ENCODE measurements at regions not wholly inside any gene's neighbourhood (a gene's known extent, or its start where the extent isn't known, plus 50 kb on each side); places are given as distances from the start of the nearest gene placed in this dataset.

DNA sequence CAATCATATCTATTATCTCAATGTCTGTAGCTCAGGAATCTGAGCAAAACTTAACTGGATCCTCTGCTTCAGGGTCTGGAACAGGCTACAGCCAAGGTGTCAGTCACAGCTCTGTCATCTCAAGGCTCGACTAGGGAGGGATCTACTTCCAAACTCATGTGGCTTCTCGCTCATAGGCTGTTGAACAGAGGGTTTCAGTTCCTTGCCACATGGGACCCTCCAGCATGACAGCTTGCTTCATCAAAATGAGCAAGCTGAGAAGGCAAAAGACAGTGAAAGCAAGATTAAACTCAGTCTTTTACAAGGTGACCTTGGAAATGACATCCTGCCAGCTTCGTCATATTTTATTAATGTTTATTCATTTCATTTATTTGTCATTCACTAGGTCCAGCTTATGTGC, 111.7 kb downstream of the GADD45G start:
- TF ChIP-seq TCF12 (IDR thresholded peaks at IDR 0.05; ENCODE audit: low read depth), result no peak
- TF ChIP-seq TAF1 (IDR thresholded peaks at IDR 0.05; ENCODE audit: low read depth), result no peak
- no peak for TF ChIP-seq NFIC (IDR thresholded peaks at IDR 0.05)
- TF ChIP-seq, protein P1, sequence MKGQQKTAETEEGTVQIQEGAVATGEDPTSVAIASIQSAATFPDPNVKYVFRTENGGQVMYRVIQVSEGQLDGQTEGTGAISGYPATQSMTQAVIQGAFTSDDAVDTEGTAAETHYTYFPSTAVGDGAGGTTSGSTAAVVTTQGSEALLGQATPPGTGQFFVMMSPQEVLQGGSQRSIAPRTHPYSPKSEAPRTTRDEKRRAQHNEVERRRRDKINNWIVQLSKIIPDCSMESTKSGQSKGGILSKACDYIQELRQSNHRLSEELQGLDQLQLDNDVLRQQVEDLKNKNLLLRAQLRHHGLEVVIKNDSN (IDR thresholded peaks at IDR 0.05), result no peak
- TF ChIP-seq, protein P2, sequence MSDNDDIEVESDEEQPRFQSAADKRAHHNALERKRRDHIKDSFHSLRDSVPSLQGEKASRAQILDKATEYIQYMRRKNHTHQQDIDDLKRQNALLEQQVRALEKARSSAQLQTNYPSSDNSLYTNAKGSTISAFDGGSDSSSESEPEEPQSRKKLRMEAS (IDR thresholded peaks at IDR 0.05), result no peak
- no peak for TF ChIP-seq EP300 (IDR thresholded peaks at IDR 0.05; ENCODE audit: borderline replicate concordance)
- TF ChIP-seq EGR1 (IDR thresholded peaks at IDR 0.05), result no peak
- no peak for TF ChIP-seq TEAD4 (IDR thresholded peaks at IDR 0.05)
- TF ChIP-seq, protein P3, sequence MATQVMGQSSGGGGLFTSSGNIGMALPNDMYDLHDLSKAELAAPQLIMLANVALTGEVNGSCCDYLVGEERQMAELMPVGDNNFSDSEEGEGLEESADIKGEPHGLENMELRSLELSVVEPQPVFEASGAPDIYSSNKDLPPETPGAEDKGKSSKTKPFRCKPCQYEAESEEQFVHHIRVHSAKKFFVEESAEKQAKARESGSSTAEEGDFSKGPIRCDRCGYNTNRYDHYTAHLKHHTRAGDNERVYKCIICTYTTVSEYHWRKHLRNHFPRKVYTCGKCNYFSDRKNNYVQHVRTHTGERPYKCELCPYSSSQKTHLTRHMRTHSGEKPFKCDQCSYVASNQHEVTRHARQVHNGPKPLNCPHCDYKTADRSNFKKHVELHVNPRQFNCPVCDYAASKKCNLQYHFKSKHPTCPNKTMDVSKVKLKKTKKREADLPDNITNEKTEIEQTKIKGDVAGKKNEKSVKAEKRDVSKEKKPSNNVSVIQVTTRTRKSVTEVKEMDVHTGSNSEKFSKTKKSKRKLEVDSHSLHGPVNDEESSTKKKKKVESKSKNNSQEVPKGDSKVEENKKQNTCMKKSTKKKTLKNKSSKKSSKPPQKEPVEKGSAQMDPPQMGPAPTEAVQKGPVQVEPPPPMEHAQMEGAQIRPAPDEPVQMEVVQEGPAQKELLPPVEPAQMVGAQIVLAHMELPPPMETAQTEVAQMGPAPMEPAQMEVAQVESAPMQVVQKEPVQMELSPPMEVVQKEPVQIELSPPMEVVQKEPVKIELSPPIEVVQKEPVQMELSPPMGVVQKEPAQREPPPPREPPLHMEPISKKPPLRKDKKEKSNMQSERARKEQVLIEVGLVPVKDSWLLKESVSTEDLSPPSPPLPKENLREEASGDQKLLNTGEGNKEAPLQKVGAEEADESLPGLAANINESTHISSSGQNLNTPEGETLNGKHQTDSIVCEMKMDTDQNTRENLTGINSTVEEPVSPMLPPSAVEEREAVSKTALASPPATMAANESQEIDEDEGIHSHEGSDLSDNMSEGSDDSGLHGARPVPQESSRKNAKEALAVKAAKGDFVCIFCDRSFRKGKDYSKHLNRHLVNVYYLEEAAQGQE (IDR thresholded peaks at IDR 0.05; ENCODE audit: low read depth), result no peak
- no peak for TF ChIP-seq CEBPB (IDR thresholded peaks at IDR 0.05)
- TF ChIP-seq ZBTB7A (IDR thresholded peaks at IDR 0.05; ENCODE audit: low read depth), result no peak
- no peak for TF ChIP-seq YY1 (IDR thresholded peaks at IDR 0.05; ENCODE audit: low read depth)
- TF ChIP-seq RAD21 (IDR thresholded peaks at IDR 0.05; ENCODE audit: low read depth), result no peak
- TF ChIP-seq CREB1 (IDR thresholded peaks at IDR 0.05; ENCODE audit: low read depth), result no peak
- TF ChIP-seq FOXM1 (IDR thresholded peaks at IDR 0.05; ENCODE audit: borderline replicate concordance, low read depth), result no peak

DNA sequence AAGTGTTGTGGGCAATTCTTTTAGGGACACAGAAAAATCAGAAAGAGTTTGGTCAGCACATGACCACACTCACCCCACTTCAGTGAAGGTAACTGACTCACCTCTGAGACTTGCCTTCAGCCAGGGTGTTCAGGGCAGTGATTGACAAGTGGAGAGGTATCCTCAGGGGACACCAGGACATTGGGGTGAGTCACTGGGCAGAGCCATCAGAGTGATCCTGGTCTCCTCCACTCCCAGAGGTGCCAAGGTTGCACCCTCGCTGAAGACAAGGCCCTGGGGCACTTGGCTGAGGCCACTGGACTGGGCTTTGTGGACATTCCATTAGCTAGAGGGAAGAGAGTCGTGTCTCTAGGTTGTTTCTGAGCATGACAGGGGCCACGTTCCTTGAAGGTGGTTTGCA, 113.4 kb downstream of the GADD45G start:
- TF ChIP-seq TAF1 (IDR thresholded peaks at IDR 0.05; ENCODE audit: low read depth) (no peak), TCF12 (IDR thresholded peaks at IDR 0.05; ENCODE audit: low read depth) (no peak), FOXM1 (IDR thresholded peaks at IDR 0.05; ENCODE audit: borderline replicate concordance, low read depth) (no peak), CEBPB (IDR thresholded peaks at IDR 0.05) (no peak), TEAD4 (IDR thresholded peaks at IDR 0.05) (no peak), EGR1 (IDR thresholded peaks at IDR 0.05) (no peak), EP300 (IDR thresholded peaks at IDR 0.05; ENCODE audit: borderline replicate concordance) (no peak), YY1 (IDR thresholded peaks at IDR 0.05; ENCODE audit: low read depth) (no peak), RAD21 (IDR thresholded peaks at IDR 0.05; ENCODE audit: low read depth) (no peak), NFIC (IDR thresholded peaks at IDR 0.05) (no peak), ZBTB7A (IDR thresholded peaks at IDR 0.05; ENCODE audit: low read depth) (no peak), CREB1 (IDR thresholded peaks at IDR 0.05; ENCODE audit: low read depth) (no peak)
- TF ChIP-seq, protein P3 (IDR thresholded peaks at IDR 0.05; ENCODE audit: low read depth), result no peak
- TF ChIP-seq, protein P1 (IDR thresholded peaks at IDR 0.05), result no peak
- TF ChIP-seq, protein P2 (IDR thresholded peaks at IDR 0.05), result no peak

DNA sequence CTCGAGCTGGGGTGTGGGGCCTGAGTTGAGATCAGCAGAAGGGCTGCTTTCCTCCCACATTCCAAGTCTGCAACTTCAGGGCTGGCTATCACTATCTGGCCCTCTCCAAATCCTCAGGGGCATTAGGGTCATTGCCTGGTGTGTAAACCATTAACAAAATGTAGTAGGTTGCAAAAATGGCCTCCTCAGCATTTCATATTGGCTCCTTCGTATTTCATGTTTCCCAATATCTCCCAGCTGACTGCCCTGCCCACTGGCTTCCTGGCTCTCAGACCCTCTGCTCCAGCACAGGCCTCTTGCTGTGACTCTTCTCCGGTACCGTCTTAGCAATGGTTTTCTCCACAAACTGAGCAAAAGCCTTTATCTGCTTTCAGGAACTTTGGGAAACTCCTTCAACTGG, 113.8 kb downstream of the GADD45G start:
- TF ChIP-seq CEBPB (IDR thresholded peaks at IDR 0.05) (no peak), TAF1 (IDR thresholded peaks at IDR 0.05; ENCODE audit: low read depth) (no peak), EGR1 (IDR thresholded peaks at IDR 0.05) (no peak), TEAD4 (IDR thresholded peaks at IDR 0.05) (no peak), TCF12 (IDR thresholded peaks at IDR 0.05; ENCODE audit: low read depth) (no peak), CREB1 (IDR thresholded peaks at IDR 0.05; ENCODE audit: low read depth) (no peak), RAD21 (IDR thresholded peaks at IDR 0.05; ENCODE audit: low read depth) (no peak), YY1 (IDR thresholded peaks at IDR 0.05; ENCODE audit: low read depth) (no peak), EP300 (IDR thresholded peaks at IDR 0.05; ENCODE audit: borderline replicate concordance) (no peak), NFIC (IDR thresholded peaks at IDR 0.05) (no peak)
- TF ChIP-seq, protein P3 (IDR thresholded peaks at IDR 0.05; ENCODE audit: low read depth), result no peak
- TF ChIP-seq, protein P2 (IDR thresholded peaks at IDR 0.05), result no peak

DNA sequence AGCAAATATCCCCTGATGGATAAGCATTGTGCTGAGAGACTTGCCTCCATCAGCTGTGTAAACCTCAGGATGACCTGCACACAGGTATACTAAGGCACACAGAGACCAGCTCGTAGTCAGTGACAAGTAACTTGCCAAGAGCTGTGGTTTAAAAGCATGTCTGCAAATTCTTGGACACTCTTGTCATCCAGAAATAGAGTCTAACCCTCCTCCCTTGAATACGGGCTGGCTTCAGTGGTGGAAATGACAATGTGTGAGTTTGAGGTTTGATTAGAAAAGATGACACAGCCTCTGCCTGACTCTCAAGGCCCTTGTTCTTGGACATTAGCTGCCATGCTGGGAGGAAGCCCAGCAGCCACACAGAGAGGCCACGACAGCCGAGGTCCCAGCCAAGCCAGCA, 114.4 kb downstream of the GADD45G start:
- no peak for TF ChIP-seq EGR1 (IDR thresholded peaks at IDR 0.05)
